ENCODE measurements at regions not wholly inside any gene's neighbourhood (a gene's known extent, or its start where the extent isn't known, plus 50 kb on each side); places are given as distances from the start of the nearest gene placed in this dataset.
"Not testable (repeated sequence)": the region's sequence is repeated elsewhere in the genome, so short reads cannot be mapped to it uniquely, and the experiment has no call there.

- no peak for TF ChIP-seq ZBTB33 (IDR thresholded peaks at IDR 0.05)
- no peak for TF ChIP-seq SMAD5 (IDR thresholded peaks at IDR 0.05; ENCODE audit: low read depth)
- no peak for TF ChIP-seq RELB (IDR thresholded peaks at IDR 0.05; ENCODE audit: low read depth)
Measured at GRCh38 chr2:60347781-60348180, 205.7 kb downstream of the BCL11A start (continued).

GRCh38 chr2:60342491-60342890 lies 211.0 kb downstream of the BCL11A start:
- CTCF ChIA-PET: interaction anchor here (1.5 kb wide), 1 partner anchor 9 kb away, joined by 4 read pairs; no protein-coding TSS in a partner anchor
- RAD21 ChIA-PET (ENCODE audit: unreplicated experiment); H3K36me3 ChIP-seq (ENCODE audit: control insufficient read depth in 2 of 2, insufficient read depth in 2 of 2, low read length in 1 of 2); H3K4me3 ChIP-seq; H4K20me1 ChIP-seq (ENCODE audit: control insufficient read depth, insufficient read depth); POLR2A ChIA-PET; ATAC-seq; intact Hi-C loops (cut with micrococcal nuclease; ENCODE audit: unreplicated experiment); H3K4me2 ChIP-seq (ENCODE audit: control insufficient read depth, insufficient read depth); DNase-seq (ENCODE audit: low read depth, low spot score); H3K79me2 ChIP-seq (ENCODE audit: control insufficient read depth, insufficient read depth, low read length); H3K9me3 ChIP-seq (replicated peaks; ENCODE audit: control insufficient read depth, insufficient read depth, low read length); SMC1A ChIA-PET (ENCODE audit: uncharacterized antibody, unreplicated experiment); H3K27me3 ChIP-seq (replicated peaks in 1 of 2; ENCODE audit: control insufficient read depth in 2 of 2, insufficient read depth in 2 of 2, low read length in 1 of 2); BruUV-seq (replicated peaks); H3K9ac ChIP-seq (ENCODE audit: control insufficient read depth, insufficient read depth, low read length); in situ Hi-C loops (cut with MboI); FAIRE-seq; H3K4me1 ChIP-seq (ENCODE audit: control insufficient read depth, insufficient read depth, low read length); H2AFZ ChIP-seq (ENCODE audit: control insufficient read depth, low read depth, low read length); H3K27ac ChIP-seq (ENCODE audit: control insufficient read depth, insufficient read depth): not testable (repeated sequence)
- 98% methylated on average over 4 of the region's 4 CpGs for WGBS (ENCODE audit: insufficient coverage, insufficient replicate concordance, low lambda C conversion rate, missing lambda C conversion rate)

All from GM12878 (cell line).